ENCODE measurements at regions not wholly inside any gene's neighbourhood (a gene's known extent, or its start where the extent isn't known, plus 50 kb on each side); places are given as distances from the start of the nearest gene placed in this dataset.

- Histone ChIP-seq H3K36me3 (ENCODE audit: control insufficient read depth, insufficient read depth, low read length) (no peaks in the 10 kb centered on the region), H3K27me3 (ENCODE audit: control insufficient read depth, insufficient read depth, low read length) (peaks cover 2% of the 10 kb centered on the region), H3K4me3 (ENCODE audit: low read depth, low read length) (no peak overlapping the region)
- TF ChIP-seq, protein P1, sequence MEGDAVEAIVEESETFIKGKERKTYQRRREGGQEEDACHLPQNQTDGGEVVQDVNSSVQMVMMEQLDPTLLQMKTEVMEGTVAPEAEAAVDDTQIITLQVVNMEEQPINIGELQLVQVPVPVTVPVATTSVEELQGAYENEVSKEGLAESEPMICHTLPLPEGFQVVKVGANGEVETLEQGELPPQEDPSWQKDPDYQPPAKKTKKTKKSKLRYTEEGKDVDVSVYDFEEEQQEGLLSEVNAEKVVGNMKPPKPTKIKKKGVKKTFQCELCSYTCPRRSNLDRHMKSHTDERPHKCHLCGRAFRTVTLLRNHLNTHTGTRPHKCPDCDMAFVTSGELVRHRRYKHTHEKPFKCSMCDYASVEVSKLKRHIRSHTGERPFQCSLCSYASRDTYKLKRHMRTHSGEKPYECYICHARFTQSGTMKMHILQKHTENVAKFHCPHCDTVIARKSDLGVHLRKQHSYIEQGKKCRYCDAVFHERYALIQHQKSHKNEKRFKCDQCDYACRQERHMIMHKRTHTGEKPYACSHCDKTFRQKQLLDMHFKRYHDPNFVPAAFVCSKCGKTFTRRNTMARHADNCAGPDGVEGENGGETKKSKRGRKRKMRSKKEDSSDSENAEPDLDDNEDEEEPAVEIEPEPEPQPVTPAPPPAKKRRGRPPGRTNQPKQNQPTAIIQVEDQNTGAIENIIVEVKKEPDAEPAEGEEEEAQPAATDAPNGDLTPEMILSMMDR (IDR thresholded peaks at IDR 0.05; ENCODE audit: insufficient read depth, low read length, poor library complexity, severe bottlenecking), result no peak
- no peak for DNase-seq (ENCODE audit: low read depth)
Measured at GRCh38 chr5:171706736-171707441, 78.7 kb upstream of the SMIM23 start.

- Histone ChIP-seq H3K4me3 (ENCODE audit: low read depth, low read length) (no peak overlapping the region), H3K27me3 (ENCODE audit: control insufficient read depth, insufficient read depth, low read length) (peaks cover 2% of the 10 kb centered on the region), H3K36me3 (ENCODE audit: control insufficient read depth, insufficient read depth, low read length) (no peaks in the 10 kb centered on the region)
- no peak for DNase-seq (ENCODE audit: low read depth)
- TF ChIP-seq, protein P1 (IDR thresholded peaks at IDR 0.05; ENCODE audit: insufficient read depth, low read length, poor library complexity, severe bottlenecking), result no peak
Measured at GRCh38 chr5:171707442-171707792, 78.2 kb upstream of the SMIM23 start.

GRCh38 chr5:171709930-171710329, 75.7 kb upstream of the SMIM23 start:
- Histone ChIP-seq H3K27me3 (ENCODE audit: control insufficient read depth, insufficient read depth, low read length) (no peaks in the 10 kb centered on the region), H3K36me3 (ENCODE audit: control insufficient read depth, insufficient read depth, low read length) (no peaks in the 10 kb centered on the region), H3K4me3 (ENCODE audit: low read depth, low read length) (no peak overlapping the region)
- TF ChIP-seq, protein P1 (IDR thresholded peaks at IDR 0.05; ENCODE audit: insufficient read depth, low read length, poor library complexity, severe bottlenecking), result no peak
- DNase-seq (ENCODE audit: low read depth), result no peak

DNA sequence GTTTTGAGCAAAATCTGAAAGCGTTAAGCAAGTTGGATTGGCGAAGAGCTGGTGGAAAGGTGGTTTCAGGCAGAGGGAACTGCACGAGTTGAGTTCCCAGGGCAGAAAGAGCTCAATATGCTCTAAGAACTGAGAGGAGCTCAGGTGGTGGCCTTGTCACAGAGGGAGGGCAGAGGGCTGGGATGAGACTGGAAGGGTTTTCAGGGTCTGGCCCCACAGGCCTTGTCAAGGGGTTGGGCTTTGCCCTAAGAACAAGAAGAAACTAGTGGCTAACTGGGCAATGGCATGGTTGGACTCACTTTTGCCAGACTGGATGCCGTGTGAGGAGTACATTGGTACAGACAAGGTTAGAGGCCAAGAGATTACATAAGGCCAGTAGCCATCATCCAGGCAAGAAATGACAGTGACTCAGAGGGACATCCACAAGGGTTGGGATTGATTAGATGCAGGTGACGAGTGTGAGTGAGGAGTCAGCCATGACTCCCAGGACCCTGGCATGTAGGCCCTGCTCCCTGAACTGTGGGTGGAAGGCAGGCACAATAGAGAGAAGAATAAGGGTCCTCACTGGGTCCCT, 75.1 kb upstream of the SMIM23 start:
- DNase-seq (ENCODE audit: low read depth), result no peak
- Histone ChIP-seq H3K4me3 (ENCODE audit: low read depth, low read length) (no peak overlapping the region), H3K27me3 (ENCODE audit: control insufficient read depth, insufficient read depth, low read length) (peaks cover 1% of the 10 kb centered on the region), H3K36me3 (ENCODE audit: control insufficient read depth, insufficient read depth, low read length) (no peaks in the 10 kb centered on the region)
- TF ChIP-seq, protein P1 (IDR thresholded peaks at IDR 0.05; ENCODE audit: insufficient read depth, low read length, poor library complexity, severe bottlenecking), result no peak

DNA sequence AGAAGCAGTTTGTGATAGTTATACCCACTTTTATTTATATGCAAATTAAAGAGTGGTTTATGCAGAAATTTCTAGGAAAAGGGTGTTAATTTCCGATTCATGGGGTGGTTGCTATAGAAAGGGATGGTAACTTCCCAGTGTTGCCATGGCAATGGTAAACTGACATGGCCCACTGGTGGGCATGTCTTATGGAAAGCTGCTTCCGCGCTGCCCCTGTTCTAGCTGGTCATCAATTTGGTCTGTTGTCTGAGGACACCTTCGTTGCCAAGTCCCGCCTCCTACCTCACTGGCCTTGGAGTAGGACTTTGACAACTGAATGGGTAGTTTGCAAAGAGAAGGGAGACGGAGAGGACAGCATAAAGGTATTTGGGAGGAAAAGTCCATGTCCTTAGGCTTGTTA, 74.0 kb upstream of the SMIM23 start:
- H3K36me3 ChIP-seq (ENCODE audit: control insufficient read depth, insufficient read depth, low read length), result no peaks in the 10 kb centered on the region
- no peak for DNase-seq (ENCODE audit: low read depth)
- H3K4me3 ChIP-seq (ENCODE audit: low read depth, low read length), result no peak overlapping the region
- peaks cover 3% of the 10 kb centered on the region for H3K27me3 ChIP-seq (ENCODE audit: control insufficient read depth, insufficient read depth, low read length)
- TF ChIP-seq, protein P1 (IDR thresholded peaks at IDR 0.05; ENCODE audit: insufficient read depth, low read length, poor library complexity, severe bottlenecking), result no peak

GRCh38 chr5:171712616-171713015, 73.0 kb upstream of the SMIM23 start:
- TF ChIP-seq, protein P1 (IDR thresholded peaks at IDR 0.05; ENCODE audit: insufficient read depth, low read length, poor library complexity, severe bottlenecking), result no peak
- peaks cover 3% of the 10 kb centered on the region for H3K27me3 ChIP-seq (ENCODE audit: control insufficient read depth, insufficient read depth, low read length)
- no peak overlapping the region for H3K4me3 ChIP-seq (ENCODE audit: low read depth, low read length)
- no peak for DNase-seq (ENCODE audit: low read depth)
- H3K36me3 ChIP-seq (ENCODE audit: control insufficient read depth, insufficient read depth, low read length), result no peaks in the 10 kb centered on the region
